SK-N-SH treated with all-trans-retinoic acid at 6 μM for 48 hours (cell line): ENCODE measurements at regions not wholly inside any gene's neighbourhood (a gene's known extent, or its start where the extent isn't known, plus 50 kb on each side); places are given as distances from the start of the nearest gene placed in this dataset.

ENCODE experiments used
- ATAC-seq: fragments of 200-7000 bp; cut with Tn5 transposase; 3 replicates; pipeline ENCODE4 v1.9.1; 2020; ENCODE audit warnings: mild to moderate bottlenecking, moderate library complexity
- BACH2 ChIP-seq: fragments of 250-450 bp; sonication (Bioruptor Pico); IDR thresholded peaks from 2 replicates; pipeline ENCODE4 v1.9.0; 2021; ENCODE audit warnings: mild to moderate bottlenecking, borderline replicate concordance
- CSDC2 ChIP-seq: fragments of 250-450 bp; sonication (Bioruptor Pico); IDR thresholded peaks from 2 replicates; pipeline ENCODE4 v1.5.0; 2020; ENCODE audit warnings: mild to moderate bottlenecking, moderate library complexity
- ESRRG ChIP-seq: fragments of 250-450 bp; sonication (Bioruptor Pico); IDR thresholded peaks from 2 replicates; pipeline ENCODE4 v1.6.1; 2021; ENCODE audit warnings: mild to moderate bottlenecking
- GLIS3 ChIP-seq: fragments of 250-450 bp; sonication (Bioruptor Pico); IDR thresholded peaks from 2 replicates; pipeline ENCODE4 v1.5.0; 2020; ENCODE audit warnings: mild to moderate bottlenecking, moderate library complexity
- ISL1 ChIP-seq: fragments of 250-450 bp; sonication (Bioruptor Pico); IDR thresholded peaks from 2 replicates; pipeline ENCODE4 v2.1.2; 2022; ENCODE audit warnings: mild to moderate bottlenecking, moderate library complexity
- OSR1 ChIP-seq: fragments of 250-450 bp; sonication (Bioruptor Pico); IDR thresholded peaks from 2 replicates; pipeline ENCODE4 v1.8.0; 2022; ENCODE audit warnings: moderate library complexity, mild to moderate bottlenecking, inconsistent platforms
- PPARA ChIP-seq: fragments of 250-450 bp; sonication (Bioruptor Pico); IDR thresholded peaks from 2 replicates; pipeline ENCODE4 v1.5.0; 2020; ENCODE audit warnings: mild to moderate bottlenecking, borderline replicate concordance
- RARB ChIP-seq: fragments of 250-450 bp; sonication (Bioruptor Pico); IDR thresholded peaks from 2 replicates; pipeline ENCODE4 v1.8.0; 2021; ENCODE audit warnings: mild to moderate bottlenecking, moderate library complexity
- SNAI2 ChIP-seq: fragments of 250-450 bp; sonication (Bioruptor Pico); IDR thresholded peaks from 2 replicates; pipeline ENCODE4 v1.5.0; 2020; ENCODE audit warnings: mild to moderate bottlenecking, moderate library complexity
- TCF4 ChIP-seq: fragments of 250-450 bp; sonication (Bioruptor Pico); IDR thresholded peaks from 2 replicates; pipeline ENCODE4 v1.8.0; 2021; ENCODE audit warnings: mild to moderate bottlenecking, moderate library complexity, borderline replicate concordance
- TOX ChIP-seq: fragments of 250-450 bp; sonication (Bioruptor Pico); IDR thresholded peaks from 2 replicates; pipeline ENCODE4 v1.8.0; 2021; ENCODE audit warnings: mild to moderate bottlenecking, moderate library complexity, borderline replicate concordance
- ZC3H10 ChIP-seq: fragments of 250-450 bp; sonication (Bioruptor Pico); IDR thresholded peaks from 2 replicates; pipeline ENCODE4 v1.5.1; 2021; ENCODE audit warnings: mild to moderate bottlenecking, moderate library complexity
- ZFP3 ChIP-seq: fragments of 250-450 bp; sonication (Bioruptor Pico); IDR thresholded peaks from 2 replicates; pipeline ENCODE4 v1.5.0; 2020; ENCODE audit warnings: mild to moderate bottlenecking, moderate library complexity
- ZFP30 ChIP-seq: fragments of 450-650 bp; formaldehyde crosslinking; IDR thresholded peaks from 2 replicates; pipeline ENCODE4 v1.5.0; 2022; ENCODE audit warnings: mild to moderate bottlenecking, moderate library complexity
- ZNF565 ChIP-seq: fragments of 450-650 bp; formaldehyde crosslinking; conservative IDR thresholded peaks from 2 replicates; pipeline ENCODE4 v1.5.0; 2020; ENCODE audit warnings: low read depth, mild to moderate bottlenecking, moderate library complexity
- TF ChIP-seq, protein P1 (sequence below): fragments of 250-450 bp; sonication (Bioruptor Pico); IDR thresholded peaks from 2 replicates; pipeline ENCODE4 v1.5.1; 2021; ENCODE audit warnings: mild to moderate bottlenecking, moderate library complexity
- TF ChIP-seq, protein P2 (sequence below): fragments of 250-450 bp; sonication (Bioruptor Pico); IDR thresholded peaks from 2 replicates; pipeline ENCODE4 v1.8.0; 2021; ENCODE audit warnings: low read depth, mild to moderate bottlenecking, moderate library complexity, borderline replicate concordance
- TF ChIP-seq, protein P3 (sequence below): fragments of 250-450 bp; sonication (Bioruptor Pico); IDR thresholded peaks from 2 replicates; pipeline ENCODE4 v1.5.1; 2020; ENCODE audit warnings: low read depth, mild to moderate bottlenecking, moderate library complexity
- TF ChIP-seq, protein P4 (sequence below): fragments of 250-450 bp; sonication (Bioruptor Pico); IDR thresholded peaks from 2 replicates; pipeline ENCODE4 v1.8.0; 2020; ENCODE audit warnings: mild to moderate bottlenecking, moderate library complexity, borderline replicate concordance
- TF ChIP-seq, protein P5 (sequence below): fragments of 250-450 bp; sonication (Bioruptor Pico); IDR thresholded peaks from 2 replicates; pipeline ENCODE4 v1.5.0; 2020; ENCODE audit warnings: mild to moderate bottlenecking, moderate library complexity

DNA sequence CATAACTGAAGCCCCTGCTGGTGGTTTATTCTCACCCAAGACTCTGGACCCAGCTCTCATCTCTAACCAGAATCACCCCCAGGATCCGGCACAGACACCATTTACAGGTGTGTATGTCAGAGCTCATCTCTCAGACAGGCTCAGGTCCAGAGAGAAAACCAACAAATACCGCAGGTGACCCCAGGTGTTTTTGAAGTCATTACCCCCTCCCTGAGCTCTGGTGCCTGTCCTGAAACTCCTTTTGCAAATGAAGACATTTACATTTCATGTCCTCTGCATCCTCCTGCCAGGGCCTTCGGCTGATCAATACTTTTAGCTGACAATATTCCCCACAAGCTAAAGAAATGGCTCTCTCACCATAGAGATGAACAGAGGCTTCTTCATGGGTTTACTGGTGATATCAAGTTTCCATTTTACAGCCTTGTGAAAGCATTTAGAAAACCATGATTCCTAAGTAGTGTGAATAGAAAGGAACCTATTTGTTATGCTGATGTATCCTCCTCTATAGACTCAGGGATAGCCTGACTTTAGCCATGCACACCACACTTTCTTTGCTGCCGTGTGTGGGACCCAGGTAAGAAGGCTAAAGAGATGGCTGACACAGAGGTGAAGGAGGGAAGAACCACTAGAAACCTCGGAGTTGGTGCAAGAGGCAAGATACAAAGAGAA is 131.3 kb downstream of the KCTD15 start:
- no peak for ATAC-seq
- TF ChIP-seq CSDC2, result no peak
- no peak for TF ChIP-seq PPARA (CRISPR knock-in tag)
- no peak for TF ChIP-seq SNAI2
- TF ChIP-seq, protein P1, sequence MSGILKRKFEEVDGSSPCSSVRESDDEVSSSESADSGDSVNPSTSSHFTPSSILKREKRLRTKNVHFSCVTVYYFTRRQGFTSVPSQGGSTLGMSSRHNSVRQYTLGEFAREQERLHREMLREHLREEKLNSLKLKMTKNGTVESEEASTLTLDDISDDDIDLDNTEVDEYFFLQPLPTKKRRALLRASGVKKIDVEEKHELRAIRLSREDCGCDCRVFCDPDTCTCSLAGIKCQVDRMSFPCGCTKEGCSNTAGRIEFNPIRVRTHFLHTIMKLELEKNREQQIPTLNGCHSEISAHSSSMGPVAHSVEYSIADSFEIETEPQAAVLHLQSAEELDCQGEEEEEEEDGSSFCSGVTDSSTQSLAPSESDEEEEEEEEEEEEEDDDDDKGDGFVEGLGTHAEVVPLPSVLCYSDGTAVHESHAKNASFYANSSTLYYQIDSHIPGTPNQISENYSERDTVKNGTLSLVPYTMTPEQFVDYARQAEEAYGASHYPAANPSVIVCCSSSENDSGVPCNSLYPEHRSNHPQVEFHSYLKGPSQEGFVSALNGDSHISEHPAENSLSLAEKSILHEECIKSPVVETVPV (CRISPR knock-in tag), result no peak
- TF ChIP-seq ISL1 (CRISPR knock-in tag), result no peak
- TF ChIP-seq BACH2 (CRISPR knock-in tag), result no peak
- TF ChIP-seq, protein P2, sequence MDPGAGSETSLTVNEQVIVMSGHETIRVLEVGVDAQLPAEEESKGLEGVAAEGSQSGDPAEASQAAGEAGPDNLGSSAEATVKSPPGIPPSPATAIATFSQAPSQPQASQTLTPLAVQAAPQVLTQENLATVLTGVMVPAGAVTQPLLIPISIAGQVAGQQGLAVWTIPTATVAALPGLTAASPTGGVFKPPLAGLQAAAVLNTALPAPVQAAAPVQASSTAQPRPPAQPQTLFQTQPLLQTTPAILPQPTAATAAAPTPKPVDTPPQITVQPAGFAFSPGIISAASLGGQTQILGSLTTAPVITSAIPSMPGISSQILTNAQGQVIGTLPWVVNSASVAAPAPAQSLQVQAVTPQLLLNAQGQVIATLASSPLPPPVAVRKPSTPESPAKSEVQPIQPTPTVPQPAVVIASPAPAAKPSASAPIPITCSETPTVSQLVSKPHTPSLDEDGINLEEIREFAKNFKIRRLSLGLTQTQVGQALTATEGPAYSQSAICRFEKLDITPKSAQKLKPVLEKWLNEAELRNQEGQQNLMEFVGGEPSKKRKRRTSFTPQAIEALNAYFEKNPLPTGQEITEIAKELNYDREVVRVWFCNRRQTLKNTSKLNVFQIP (CRISPR knock-in tag), result no peak
- TF ChIP-seq, protein P3, sequence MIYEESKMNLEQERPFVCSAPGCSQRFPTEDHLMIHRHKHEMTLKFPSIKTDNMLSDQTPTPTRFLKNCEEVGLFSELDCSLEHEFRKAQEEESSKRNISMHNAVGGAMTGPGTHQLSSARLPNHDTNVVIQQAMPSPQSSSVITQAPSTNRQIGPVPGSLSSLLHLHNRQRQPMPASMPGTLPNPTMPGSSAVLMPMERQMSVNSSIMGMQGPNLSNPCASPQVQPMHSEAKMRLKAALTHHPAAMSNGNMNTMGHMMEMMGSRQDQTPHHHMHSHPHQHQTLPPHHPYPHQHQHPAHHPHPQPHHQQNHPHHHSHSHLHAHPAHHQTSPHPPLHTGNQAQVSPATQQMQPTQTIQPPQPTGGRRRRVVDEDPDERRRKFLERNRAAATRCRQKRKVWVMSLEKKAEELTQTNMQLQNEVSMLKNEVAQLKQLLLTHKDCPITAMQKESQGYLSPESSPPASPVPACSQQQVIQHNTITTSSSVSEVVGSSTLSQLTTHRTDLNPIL (CRISPR knock-in tag), result no peak
- TF ChIP-seq ZFP30, result no peak
- TF ChIP-seq, protein P4, sequence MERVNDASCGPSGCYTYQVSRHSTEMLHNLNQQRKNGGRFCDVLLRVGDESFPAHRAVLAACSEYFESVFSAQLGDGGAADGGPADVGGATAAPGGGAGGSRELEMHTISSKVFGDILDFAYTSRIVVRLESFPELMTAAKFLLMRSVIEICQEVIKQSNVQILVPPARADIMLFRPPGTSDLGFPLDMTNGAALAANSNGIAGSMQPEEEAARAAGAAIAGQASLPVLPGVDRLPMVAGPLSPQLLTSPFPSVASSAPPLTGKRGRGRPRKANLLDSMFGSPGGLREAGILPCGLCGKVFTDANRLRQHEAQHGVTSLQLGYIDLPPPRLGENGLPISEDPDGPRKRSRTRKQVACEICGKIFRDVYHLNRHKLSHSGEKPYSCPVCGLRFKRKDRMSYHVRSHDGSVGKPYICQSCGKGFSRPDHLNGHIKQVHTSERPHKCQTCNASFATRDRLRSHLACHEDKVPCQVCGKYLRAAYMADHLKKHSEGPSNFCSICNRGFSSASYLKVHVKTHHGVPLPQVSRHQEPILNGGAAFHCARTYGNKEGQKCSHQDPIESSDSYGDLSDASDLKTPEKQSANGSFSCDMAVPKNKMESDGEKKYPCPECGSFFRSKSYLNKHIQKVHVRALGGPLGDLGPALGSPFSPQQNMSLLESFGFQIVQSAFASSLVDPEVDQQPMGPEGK (CRISPR knock-in tag), result no peak
- no peak for TF ChIP-seq ZNF565 (CRISPR knock-in tag)
- TF ChIP-seq ESRRG, result no peak
- TF ChIP-seq RARB (CRISPR knock-in tag), result no peak
- TF ChIP-seq OSR1 (CRISPR knock-in tag), result no peak
- TF ChIP-seq GLIS3 (CRISPR knock-in tag), result no peak
- no peak for TF ChIP-seq ZC3H10
- TF ChIP-seq ZFP3 (CRISPR knock-in tag), result no peak
- TF ChIP-seq TOX (CRISPR knock-in tag), result no peak
- TF ChIP-seq, protein P5, sequence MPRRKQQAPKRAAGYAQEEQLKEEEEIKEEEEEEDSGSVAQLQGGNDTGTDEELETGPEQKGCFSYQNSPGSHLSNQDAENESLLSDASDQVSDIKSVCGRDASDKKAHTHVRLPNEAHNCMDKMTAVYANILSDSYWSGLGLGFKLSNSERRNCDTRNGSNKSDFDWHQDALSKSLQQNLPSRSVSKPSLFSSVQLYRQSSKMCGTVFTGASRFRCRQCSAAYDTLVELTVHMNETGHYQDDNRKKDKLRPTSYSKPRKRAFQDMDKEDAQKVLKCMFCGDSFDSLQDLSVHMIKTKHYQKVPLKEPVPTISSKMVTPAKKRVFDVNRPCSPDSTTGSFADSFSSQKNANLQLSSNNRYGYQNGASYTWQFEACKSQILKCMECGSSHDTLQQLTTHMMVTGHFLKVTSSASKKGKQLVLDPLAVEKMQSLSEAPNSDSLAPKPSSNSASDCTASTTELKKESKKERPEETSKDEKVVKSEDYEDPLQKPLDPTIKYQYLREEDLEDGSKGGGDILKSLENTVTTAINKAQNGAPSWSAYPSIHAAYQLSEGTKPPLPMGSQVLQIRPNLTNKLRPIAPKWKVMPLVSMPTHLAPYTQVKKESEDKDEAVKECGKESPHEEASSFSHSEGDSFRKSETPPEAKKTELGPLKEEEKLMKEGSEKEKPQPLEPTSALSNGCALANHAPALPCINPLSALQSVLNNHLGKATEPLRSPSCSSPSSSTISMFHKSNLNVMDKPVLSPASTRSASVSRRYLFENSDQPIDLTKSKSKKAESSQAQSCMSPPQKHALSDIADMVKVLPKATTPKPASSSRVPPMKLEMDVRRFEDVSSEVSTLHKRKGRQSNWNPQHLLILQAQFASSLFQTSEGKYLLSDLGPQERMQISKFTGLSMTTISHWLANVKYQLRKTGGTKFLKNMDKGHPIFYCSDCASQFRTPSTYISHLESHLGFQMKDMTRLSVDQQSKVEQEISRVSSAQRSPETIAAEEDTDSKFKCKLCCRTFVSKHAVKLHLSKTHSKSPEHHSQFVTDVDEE (CRISPR knock-in tag), result no peak
- TF ChIP-seq, all 23 proteins: peak for 0

DNA sequence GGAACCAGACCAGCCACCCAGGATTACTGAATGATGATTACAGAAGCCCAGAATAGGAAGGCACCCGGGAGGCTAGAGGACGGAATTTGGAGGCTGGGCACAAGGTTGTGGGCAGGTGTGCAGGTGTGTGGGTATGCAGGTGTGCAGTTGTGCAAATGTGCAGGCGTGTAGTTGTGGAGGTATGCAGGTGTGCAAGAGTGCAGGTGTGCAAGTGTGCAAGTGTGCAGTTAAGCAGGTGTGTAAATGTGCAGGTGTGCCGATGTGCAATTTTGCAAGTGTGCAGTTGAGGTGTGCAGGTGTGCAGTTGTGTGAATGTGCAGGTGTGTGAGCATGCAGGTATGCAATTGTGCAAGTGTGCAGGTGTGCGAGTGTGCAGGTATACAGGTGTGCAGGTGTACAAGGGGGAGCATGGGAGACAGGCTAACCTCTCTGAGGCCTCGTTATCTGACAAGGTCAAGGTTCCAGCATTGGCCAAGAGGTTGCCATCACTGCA is 131.8 kb downstream of the KCTD15 start:
- ATAC-seq, result no peak
- no peak for TF ChIP-seq TCF4 (CRISPR knock-in tag)
- TF ChIP-seq PPARA (CRISPR knock-in tag), result no peak
- no peak for TF ChIP-seq GLIS3 (CRISPR knock-in tag)
- no peak for TF ChIP-seq ISL1 (CRISPR knock-in tag)
- TF ChIP-seq, protein P3 (CRISPR knock-in tag), result no peak
